Lung (tissue), 11 donors: ENCODE measurements at regions not wholly inside any gene's neighbourhood (a gene's known extent, or its start where the extent isn't known, plus 50 kb on each side); places are given as distances from the start of the nearest gene placed in this dataset.

Experiments used
- ATAC-seq: fragments of 200-7000 bp; cut with Tn5 transposase; one replicate; pipeline ENCODE4 v1.9.1; 2020; ENCODE audit warnings: moderate number of reproducible peaks; ENCODE audit not compliant: insufficient read depth, low FRiP score
- DNase-seq, 3 donors: peaks; one replicate each; pipeline ENCODE4 v3.0.0-alpha.2; 2013 to 2017
- H3K27ac ChIP-seq, 2 donors: one replicate each; pipeline ENCODE4 v1.5.1; 2013; ENCODE audit warnings: mild to moderate bottlenecking in 2 of 2, moderate library complexity in 2 of 2, control low read depth in 1 of 2, inconsistent platforms in 1 of 2, low read depth in 1 of 2, low read length in 1 of 2
- H3K27me3 ChIP-seq, 3 donors: one replicate each; pipeline ENCODE4 v1.5.1; 2013; ENCODE audit warnings: low read length in 2 of 3; ENCODE audit not compliant: control insufficient read depth in 3 of 3, insufficient read depth in 3 of 3
- H3K36me3 ChIP-seq, 4 donors: one replicate each; pipeline ENCODE4 v1.5.1; 2013; ENCODE audit warnings: low read length in 4 of 4, mild to moderate bottlenecking in 1 of 4, moderate library complexity in 1 of 4; ENCODE audit not compliant: control insufficient read depth in 4 of 4, insufficient read depth in 4 of 4
- H3K4me1 ChIP-seq, 5 donors: one replicate each; pipeline ENCODE4 v1.5.1; 2013; ENCODE audit warnings: low read length in 5 of 5, mild to moderate bottlenecking in 2 of 5, moderate library complexity in 1 of 5; ENCODE audit not compliant: control insufficient read depth in 5 of 5, insufficient read depth in 5 of 5
- H3K4me3 ChIP-seq: one replicate; pipeline ENCODE4 v1.5.1; 2013; ENCODE audit warnings: mild to moderate bottlenecking, control low read depth, moderate library complexity
- H3K9ac ChIP-seq, 2 donors: one replicate each; pipeline ENCODE4 v1.5.1; 2013; ENCODE audit warnings: low read length in 2 of 2, control low read depth in 1 of 2; ENCODE audit not compliant: insufficient read depth in 1 of 2
- H3K9me3 ChIP-seq, 4 donors: one replicate each; pipeline ENCODE4 v1.5.1; 2013; ENCODE audit warnings: low read length in 3 of 4, mild to moderate bottlenecking in 1 of 4, moderate library complexity in 1 of 4; ENCODE audit not compliant: control insufficient read depth in 4 of 4, insufficient read depth in 3 of 4
- CTCF ChIP-seq: IDR thresholded peaks from 2 replicates; pipeline ENCODE4 v1.5.1; 2012; ENCODE audit warnings: mild to moderate bottlenecking; ENCODE audit errors: control extremely low read depth, extremely low read depth
- WGBS, 2 donors: extraction: QIAGEN DNeasy Blood & Tissue Kit; methylation state at CpG; one replicate each; pipeline ENCODE4 v1.1.7; 2013; 5-methylcytosine and 5-hydroxymethylcytosine counted together
- donor health status: control.
- donor health status: control.
- donor health status: Bipolar disorder and iron deficiency.
- donor health status: healthy.
- donor health status: DM: yes; HTN: yes; CAD: no.

GRCh38 chr1:106907795-106908194, 148.7 kb upstream of the PRMT6 start:
- Histone ChIP-seq H3K27ac (no peak overlapping the region), H3K4me1 (no peaks in the 10 kb centered on the region), H3K9me3 (no peaks in the 10 kb centered on the region), H3K36me3 (no peaks in the 10 kb centered on the region), H3K9ac (no peak overlapping the region), H3K27me3 (no peaks in the 10 kb centered on the region), H3K4me3 (no peak overlapping the region)
- no peak for DNase-seq
- no peak for ATAC-seq
- TF ChIP-seq CTCF, result no peak

GRCh38 chr1:106908689-106909088, 147.8 kb upstream of the PRMT6 start:
- Histone ChIP-seq H3K9ac (no peak overlapping the region), H3K4me3 (no peak overlapping the region), H3K27ac (no peak overlapping the region), H3K36me3 (no peaks in the 10 kb centered on the region), H3K27me3 (no peaks in the 10 kb centered on the region), H3K4me1 (no peaks in the 10 kb centered on the region), H3K9me3 (no peaks in the 10 kb centered on the region)
- no peak for DNase-seq
- no peak for TF ChIP-seq CTCF
- WGBS, 2 donors, result 57 to 67% methylated on average over 1 of the region's 1 CpG
- no peak for ATAC-seq

GRCh38 chr1:106910798-106911197, 145.7 kb upstream of the PRMT6 start:
- Histone ChIP-seq H3K9ac (no peak overlapping the region), H3K27me3 (no peaks in the 10 kb centered on the region), H3K4me3 (no peak overlapping the region), H3K4me1 (no peaks in the 10 kb centered on the region), H3K36me3 (no peaks in the 10 kb centered on the region), H3K27ac (no peak overlapping the region), H3K9me3 (no peaks in the 10 kb centered on the region)
- no peak for TF ChIP-seq CTCF
- WGBS, 2 donors, result 82 to 86% methylated on average over 3 of the region's 3 CpGs
- ATAC-seq (no peak), DNase-seq (no peak)

GRCh38 chr1:106912131-106912530, 144.3 kb upstream of the PRMT6 start:
- no peak for ATAC-seq
- H3K4me3 ChIP-seq, result no peak overlapping the region
- DNase-seq, result no peak
- H3K4me1 ChIP-seq, result no peaks in the 10 kb centered on the region
- 67 to 92% methylated on average over 3 of the region's 3 CpGs for WGBS, 2 donors
- no peak overlapping the region for H3K9ac ChIP-seq
- no peak overlapping the region for H3K27ac ChIP-seq
- no peaks in the 10 kb centered on the region for H3K9me3 ChIP-seq
- no peaks in the 10 kb centered on the region for H3K27me3 ChIP-seq
- TF ChIP-seq CTCF, result no peak
- H3K36me3 ChIP-seq, result no peaks in the 10 kb centered on the region
